ENCODE measurements at regions not wholly inside any gene's neighbourhood (a gene's known extent, or its start where the extent isn't known, plus 50 kb on each side); places are given as distances from the start of the nearest gene placed in this dataset.

DNA sequence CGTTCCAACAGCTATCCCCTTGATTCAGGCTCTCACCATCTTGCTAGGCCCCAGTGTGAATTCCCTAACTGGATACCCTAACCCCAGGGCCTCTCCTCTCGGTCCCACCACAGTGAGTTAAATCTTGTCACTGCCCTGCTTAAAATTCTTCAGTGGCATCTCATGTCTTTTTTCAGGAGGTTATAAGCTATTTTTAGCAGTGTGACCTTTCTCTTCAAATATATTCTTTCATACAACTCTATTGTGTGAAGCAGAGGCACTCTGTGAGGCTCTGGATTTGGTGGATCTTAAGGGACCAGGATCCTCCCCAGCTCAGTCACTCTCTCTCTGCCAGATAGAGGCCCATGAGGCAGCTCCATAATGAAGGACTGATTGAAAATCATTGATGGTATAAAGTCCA lies 760.4 kb downstream of the NTRK3 start:
- Histone ChIP-seq H4K20me1 (ENCODE audit: insufficient read depth, low read length) (no peaks in the 10 kb centered on the region), H3K9me3 (ENCODE audit: low read length) (peaks cover 97% of the 10 kb centered on the region), H3K27me3 (ENCODE audit: control insufficient read depth in 1 of 2, insufficient read depth in 2 of 2, low read length in 2 of 2) (no peaks in the 10 kb centered on the region), H2AFZ (ENCODE audit: low read length) (no peak overlapping the region), H3K9ac (ENCODE audit: insufficient read depth, low read depth, low read length) (no peak overlapping the region), H3K4me1 (ENCODE audit: insufficient read depth, low read length) (no peaks in the 10 kb centered on the region), H3K4me2 (ENCODE audit: low read depth, low read length) (no peak overlapping the region), H3K36me3 (replicated peaks in 1 of 2; ENCODE audit: control insufficient read depth in 1 of 2, insufficient read depth in 2 of 2, low read length in 2 of 2) (no peaks in the 10 kb centered on the region), H3K27ac (ENCODE audit: extremely low read length, insufficient read depth, low read length) (no peak overlapping the region), H3K79me2 (ENCODE audit: insufficient read depth, low read length) (no peaks in the 10 kb centered on the region), H3K4me3 (replicated peaks in 1 of 3; ENCODE audit: insufficient read depth in 1 of 3, low read depth in 2 of 3, low read length in 3 of 3) (no peak overlapping the region)
- DNase-seq (ENCODE audit: low spot score): no peak
- no peak for ATAC-seq
- TF ChIP-seq, protein P1, sequence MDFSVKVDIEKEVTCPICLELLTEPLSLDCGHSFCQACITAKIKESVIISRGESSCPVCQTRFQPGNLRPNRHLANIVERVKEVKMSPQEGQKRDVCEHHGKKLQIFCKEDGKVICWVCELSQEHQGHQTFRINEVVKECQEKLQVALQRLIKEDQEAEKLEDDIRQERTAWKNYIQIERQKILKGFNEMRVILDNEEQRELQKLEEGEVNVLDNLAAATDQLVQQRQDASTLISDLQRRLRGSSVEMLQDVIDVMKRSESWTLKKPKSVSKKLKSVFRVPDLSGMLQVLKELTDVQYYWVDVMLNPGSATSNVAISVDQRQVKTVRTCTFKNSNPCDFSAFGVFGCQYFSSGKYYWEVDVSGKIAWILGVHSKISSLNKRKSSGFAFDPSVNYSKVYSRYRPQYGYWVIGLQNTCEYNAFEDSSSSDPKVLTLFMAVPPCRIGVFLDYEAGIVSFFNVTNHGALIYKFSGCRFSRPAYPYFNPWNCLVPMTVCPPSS (IDR thresholded peaks at IDR 0.05): no peak
- TF ChIP-seq POLR2G (IDR thresholded peaks at IDR 0.05; ENCODE audit: low read depth, low read length): no peak
- TF ChIP-seq ZNF549 (CRISPR knock-in tag; IDR thresholded peaks at IDR 0.05): no peak
- TF ChIP-seq ZNF839 (CRISPR knock-in tag; IDR thresholded peaks at IDR 0.05; ENCODE audit: borderline replicate concordance): no peak
- TF ChIP-seq BHLHE40 (IDR thresholded peaks at IDR 0.05; ENCODE audit: low read length): no peak
- TF ChIP-seq, protein P2, sequence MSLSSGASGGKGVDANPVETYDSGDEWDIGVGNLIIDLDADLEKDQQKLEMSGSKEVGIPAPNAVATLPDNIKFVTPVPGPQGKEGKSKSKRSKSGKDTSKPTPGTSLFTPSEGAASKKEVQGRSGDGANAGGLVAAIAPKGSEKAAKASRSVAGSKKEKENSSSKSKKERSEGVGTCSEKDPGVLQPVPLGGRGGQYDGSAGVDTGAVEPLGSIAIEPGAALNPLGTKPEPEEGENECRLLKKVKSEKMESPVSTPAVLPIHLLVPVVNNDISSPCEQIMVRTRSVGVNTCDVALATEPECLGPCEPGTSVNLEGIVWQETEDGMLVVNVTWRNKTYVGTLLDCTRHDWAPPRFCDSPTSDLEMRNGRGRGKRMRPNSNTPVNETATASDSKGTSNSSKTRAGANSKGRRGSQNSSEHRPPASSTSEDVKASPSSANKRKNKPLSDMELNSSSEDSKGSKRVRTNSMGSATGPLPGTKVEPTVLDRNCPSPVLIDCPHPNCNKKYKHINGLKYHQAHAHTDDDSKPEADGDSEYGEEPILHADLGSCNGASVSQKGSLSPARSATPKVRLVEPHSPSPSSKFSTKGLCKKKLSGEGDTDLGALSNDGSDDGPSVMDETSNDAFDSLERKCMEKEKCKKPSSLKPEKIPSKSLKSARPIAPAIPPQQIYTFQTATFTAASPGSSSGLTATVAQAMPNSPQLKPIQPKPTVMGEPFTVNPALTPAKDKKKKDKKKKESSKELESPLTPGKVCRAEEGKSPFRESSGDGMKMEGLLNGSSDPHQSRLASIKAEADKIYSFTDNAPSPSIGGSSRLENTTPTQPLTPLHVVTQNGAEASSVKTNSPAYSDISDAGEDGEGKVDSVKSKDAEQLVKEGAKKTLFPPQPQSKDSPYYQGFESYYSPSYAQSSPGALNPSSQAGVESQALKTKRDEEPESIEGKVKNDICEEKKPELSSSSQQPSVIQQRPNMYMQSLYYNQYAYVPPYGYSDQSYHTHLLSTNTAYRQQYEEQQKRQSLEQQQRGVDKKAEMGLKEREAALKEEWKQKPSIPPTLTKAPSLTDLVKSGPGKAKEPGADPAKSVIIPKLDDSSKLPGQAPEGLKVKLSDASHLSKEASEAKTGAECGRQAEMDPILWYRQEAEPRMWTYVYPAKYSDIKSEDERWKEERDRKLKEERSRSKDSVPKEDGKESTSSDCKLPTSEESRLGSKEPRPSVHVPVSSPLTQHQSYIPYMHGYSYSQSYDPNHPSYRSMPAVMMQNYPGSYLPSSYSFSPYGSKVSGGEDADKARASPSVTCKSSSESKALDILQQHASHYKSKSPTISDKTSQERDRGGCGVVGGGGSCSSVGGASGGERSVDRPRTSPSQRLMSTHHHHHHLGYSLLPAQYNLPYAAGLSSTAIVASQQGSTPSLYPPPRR (CRISPR knock-in tag; IDR thresholded peaks at IDR 0.05; ENCODE audit: borderline replicate concordance): no peak
- FAIRE-seq: no peak
- in situ Hi-C loops (cut with HindIII; ENCODE audit: extremely low pct_ligation_motif_present, low pct_unique_long_range_greater_than_20kb) (no loop called here), intact Hi-C loops (cut with micrococcal nuclease; ENCODE audit: unreplicated experiment) (no loop called here)
- ChIA-PET CTCF (ENCODE audit: low intra/inter-chr PET ratio, low total read pairs) (no interaction called here), POLR2A (no interaction called here)
- BruUV-seq (replicated peaks): no TSS peak
- 0% methylated on average over 2 of the region's 2 CpGs for WGBS (ENCODE audit: low lambda C conversion rate)

Data from HepG2 (cell line).